Sigmoid colon (tissue), 6 donors: ENCODE measurements at regions not wholly inside any gene's neighbourhood (a gene's known extent, or its start where the extent isn't known, plus 50 kb on each side); places are given as distances from the start of the nearest gene placed in this dataset.
"Not testable (repeated sequence)": the region's sequence is repeated elsewhere in the genome, so short reads cannot be mapped to it uniquely, and the experiment has no call there.

Experiments used
- DNase-seq: peaks from one replicate; pipeline ENCODE4 v3.0.0-alpha.2; 2019
- H3K27ac ChIP-seq, 4 donors: fragments of 200-600 bp; sonication (generic); one replicate each; pipeline ENCODE4 v1.5.1; 2016 to 2019; ENCODE audit warnings: mild to moderate bottlenecking in 1 of 4
- H3K27me3 ChIP-seq, 3 donors: fragments of 200-600 bp; sonication (generic); one replicate each; pipeline ENCODE4 v1.5.1; 2019; ENCODE audit warnings: mild to moderate bottlenecking in 1 of 3
- H3K36me3 ChIP-seq, 4 donors: fragments of 200-600 bp; sonication (generic); one replicate each; pipeline ENCODE4 v1.5.1; 2016 to 2019
- H3K4me1 ChIP-seq, 4 donors: fragments of 200-600 bp; sonication (generic); one replicate each; pipeline ENCODE4 v1.5.1; 2017 to 2019
- H3K4me3 ChIP-seq, 4 donors: fragments of 200-600 bp; sonication (generic); one replicate each; pipeline ENCODE4 v1.5.1; 2017 to 2019; ENCODE audit warnings: mild to moderate bottlenecking in 2 of 4, moderate library complexity in 1 of 4
- H3K9me3 ChIP-seq, 4 donors: fragments of 200-600 bp in 3 of 4; sonication (generic) in 3 of 4; one replicate each; pipeline versions ENCODE4 v1.5.1 to v1.6.1; 2013 to 2019
- CTCF ChIP-seq, 4 experiments: fragments of 450-650 bp in 3 of 4; fragments of 200-600 bp in 1 of 4; IDR thresholded peaks; one replicate each; pipeline ENCODE4 v1.5.1; 2016 to 2019; ENCODE audit warnings: antibody characterized with exemption in 4 of 4, mild to moderate bottlenecking in 3 of 4, moderate library complexity in 2 of 4
- EP300 ChIP-seq, 4 donors: sonication (generic); formaldehyde crosslinking; IDR thresholded peaks; one replicate each; pipeline ENCODE4 v1.6.1; 2017; ENCODE audit warnings: antibody characterized with exemption in 4 of 4
- POLR2A ChIP-seq, 2 donors: fragments of 450-650 bp; IDR thresholded peaks; one replicate each; pipeline ENCODE4 v1.6.1; 2016; ENCODE audit warnings: antibody characterized with exemption in 2 of 2, mild to moderate bottlenecking in 2 of 2, moderate library complexity in 2 of 2
- POLR2AphosphoS5 ChIP-seq, 4 donors: sonication (generic); formaldehyde crosslinking; IDR thresholded peaks; one replicate each; pipeline ENCODE4 v1.6.1; 2017; ENCODE audit warnings: antibody characterized with exemption in 4 of 4
- WGBS, 2 donors: extraction: QIAGEN DNeasy Blood & Tissue Kit; methylation state at CpG; one replicate each; pipeline ENCODE4 v1.1.7; 2013; 5-methylcytosine and 5-hydroxymethylcytosine counted together
- intact Hi-C: fragments of 100-400 bp; cut with DNase I; formaldehyde crosslinking; loops from one replicate; pipeline ENCODE4 v1.15.1; 2023
- donor health status: healthy with polysubstance abuse.
- donor health status: healthy.

- no peak for DNase-seq
- Histone ChIP-seq H3K36me3 (no peaks in the 10 kb centered on the region), H3K27ac (no peak overlapping the region), H3K4me3 (no peak overlapping the region), H3K9me3 (no peaks in the 10 kb centered on the region), H3K4me1 (no peaks in the 10 kb centered on the region), H3K27me3 (no peaks in the 10 kb centered on the region)
- no peak for TF ChIP-seq EP300 (IDR thresholded peaks at IDR 0.05)
- TF ChIP-seq POLR2AphosphoS5 (IDR thresholded peaks at IDR 0.05) = no peak
- no peak for TF ChIP-seq CTCF (IDR thresholded peaks at IDR 0.05)
- no peak for TF ChIP-seq POLR2A (IDR thresholded peaks at IDR 0.05)
- 44 to 47% methylated on average over 2 of the region's 2 CpGs for WGBS, 2 donors
- intact Hi-C loops = no loop called here
Observed at GRCh38 chr3:20305647-20306046, 119.6 kb upstream of the SGO1 start.

DNA sequence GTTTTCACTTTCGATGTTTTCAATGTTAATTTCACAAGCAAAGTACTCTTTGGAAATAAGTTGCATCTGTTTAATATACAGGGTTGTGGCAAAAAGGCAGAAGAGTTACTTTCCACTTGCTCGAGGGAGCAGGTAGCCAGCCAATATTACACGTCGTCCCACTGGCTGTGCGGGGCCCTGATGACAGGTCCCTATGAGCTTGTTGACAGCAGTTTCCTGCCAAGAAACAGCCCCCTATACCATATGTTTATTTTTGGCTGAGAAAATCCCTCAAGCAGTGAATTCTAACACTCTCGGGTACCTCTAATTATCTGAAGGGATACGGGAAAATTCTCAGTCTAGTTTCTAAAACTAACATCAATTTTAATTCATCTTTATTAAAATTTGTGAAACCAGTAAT is 116.8 kb upstream of the SGO1 start:
- intact Hi-C loops = no loop called here
- H3K9me3 ChIP-seq = no peaks in the 10 kb centered on the region
- TF ChIP-seq POLR2AphosphoS5 (IDR thresholded peaks at IDR 0.05) (no peak), EP300 (IDR thresholded peaks at IDR 0.05) (no peak), CTCF (IDR thresholded peaks at IDR 0.05) (no peak), POLR2A (IDR thresholded peaks at IDR 0.05) (no peak)
- H3K4me3 ChIP-seq = no peak overlapping the region
- H3K27ac ChIP-seq = no peak overlapping the region
- H3K27me3 ChIP-seq = no peaks in the 10 kb centered on the region
- no peak for DNase-seq
- WGBS, 2 donors = 66 to 85% methylated on average over 7 of the region's 7 CpGs
- H3K4me1 ChIP-seq = no peaks in the 10 kb centered on the region
- no peaks in the 10 kb centered on the region for H3K36me3 ChIP-seq

- no peaks in the 10 kb centered on the region for H3K4me1 ChIP-seq
- H3K27ac ChIP-seq = no peak overlapping the region
- H3K27me3 ChIP-seq = no peaks in the 10 kb centered on the region
- intact Hi-C loops = no loop called here
- H3K36me3 ChIP-seq = no peaks in the 10 kb centered on the region
- no peak overlapping the region for H3K4me3 ChIP-seq
- no peak for DNase-seq
- peaks cover 0 to 4% (median 3%) of the 10 kb centered on the region in 4 donors for H3K9me3 ChIP-seq
- TF ChIP-seq POLR2A (IDR thresholded peaks at IDR 0.05) (no peak), POLR2AphosphoS5 (IDR thresholded peaks at IDR 0.05) (no peak), CTCF (IDR thresholded peaks at IDR 0.05) (no peak)
Observed at GRCh38 chr3:20288050-20288449, 102.0 kb upstream of the SGO1 start.

DNA sequence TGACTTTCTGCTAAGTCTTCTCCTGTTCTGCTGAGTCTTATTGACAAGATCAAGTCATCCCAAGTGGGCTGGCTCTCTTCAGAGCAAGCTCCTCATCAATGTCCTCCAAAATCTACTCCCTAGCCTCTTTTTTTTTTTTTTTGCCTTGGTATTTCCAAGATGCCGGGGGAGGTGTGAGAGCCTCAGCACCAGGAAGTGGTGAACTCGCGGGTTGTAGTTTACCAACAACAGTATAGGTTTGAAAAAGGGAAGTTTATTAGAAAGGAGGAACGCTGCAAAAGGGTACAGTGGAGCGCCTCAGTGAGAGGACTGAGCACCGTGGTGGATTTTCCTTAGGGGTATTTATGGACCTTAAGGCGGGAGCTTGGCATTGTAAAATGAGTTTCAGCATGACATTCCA is 94.3 kb upstream of the SGO1 start:
- H3K9me3 ChIP-seq = no peaks in the 10 kb centered on the region
- DNase-seq = no peak
- WGBS, 2 donors = 62 to 76% methylated on average over 7 of the region's 7 CpGs
- no peak for TF ChIP-seq POLR2AphosphoS5 (IDR thresholded peaks at IDR 0.05)
- no peak for TF ChIP-seq CTCF (IDR thresholded peaks at IDR 0.05)
- no peak for TF ChIP-seq EP300 (IDR thresholded peaks at IDR 0.05)
- TF ChIP-seq POLR2A (IDR thresholded peaks at IDR 0.05) = no peak
- intact Hi-C loops = no loop called here
- H3K27me3 ChIP-seq = no peaks in the 10 kb centered on the region
- H3K4me3 ChIP-seq = no peak overlapping the region
- H3K4me1 ChIP-seq = no peaks in the 10 kb centered on the region
- H3K36me3 ChIP-seq = no peaks in the 10 kb centered on the region
- no peak overlapping the region for H3K27ac ChIP-seq

DNA sequence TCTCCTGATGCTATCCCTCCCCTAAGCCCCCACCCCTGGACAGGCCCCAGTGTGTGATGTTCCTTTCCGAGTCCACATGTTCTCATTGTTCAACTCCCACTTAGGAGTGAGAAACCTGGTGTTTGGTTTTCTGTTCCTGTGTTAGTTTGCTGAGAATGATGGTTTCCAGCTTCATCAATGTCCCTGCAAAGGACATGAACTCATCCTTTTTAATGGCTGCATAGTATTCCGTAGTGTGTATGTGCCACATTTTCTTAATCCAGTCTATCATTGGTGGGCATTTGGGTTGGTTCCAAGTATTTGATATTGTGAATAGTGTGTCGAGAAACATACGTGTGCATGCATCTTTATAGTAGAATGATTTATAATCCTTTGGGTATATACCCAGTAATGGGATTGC is 80.0 kb upstream of the SGO1 start:
- DNase-seq, intact Hi-C loops, H3K4me1 ChIP-seq, H3K4me3 ChIP-seq, H3K27ac ChIP-seq, H3K36me3 ChIP-seq, H3K27me3 ChIP-seq, H3K9me3 ChIP-seq: not testable (repeated sequence)
- 93 to 95% methylated on average over 4 of the region's 4 CpGs for WGBS, 2 donors
